ENCODE measurements at regions not wholly inside any gene's neighbourhood (a gene's known extent, or its start where the extent isn't known, plus 50 kb on each side); places are given as distances from the start of the nearest gene placed in this dataset.

GRCh38 chr2:234427081-234428061 is 69.5 kb downstream of the ARL4C start:
- TF ChIP-seq CTCF (IDR thresholded peaks at IDR 0.05; ENCODE audit: insufficient read depth, low read length), result no peak
- no peak for TF ChIP-seq REST (IDR thresholded peaks at IDR 0.05; ENCODE audit: insufficient replicate concordance, low read depth)
- TF ChIP-seq POLR2AphosphoS5 (IDR thresholded peaks at IDR 0.05; ENCODE audit: low read depth), result no peak
